GM19372 (cell line): ENCODE measurements at regions not wholly inside any gene's neighbourhood (a gene's known extent, or its start where the extent isn't known, plus 50 kb on each side); places are given as distances from the start of the nearest gene placed in this dataset.

Experiments used
- ATAC-seq: cut with Tn5 transposase; IDR thresholded peaks from one replicate; pipeline ENCODE4 v1.9.1; 2021; ENCODE audit warnings: mild to moderate bottlenecking, low read depth, moderate library complexity; ENCODE audit not compliant: unreplicated experiment

DNA sequence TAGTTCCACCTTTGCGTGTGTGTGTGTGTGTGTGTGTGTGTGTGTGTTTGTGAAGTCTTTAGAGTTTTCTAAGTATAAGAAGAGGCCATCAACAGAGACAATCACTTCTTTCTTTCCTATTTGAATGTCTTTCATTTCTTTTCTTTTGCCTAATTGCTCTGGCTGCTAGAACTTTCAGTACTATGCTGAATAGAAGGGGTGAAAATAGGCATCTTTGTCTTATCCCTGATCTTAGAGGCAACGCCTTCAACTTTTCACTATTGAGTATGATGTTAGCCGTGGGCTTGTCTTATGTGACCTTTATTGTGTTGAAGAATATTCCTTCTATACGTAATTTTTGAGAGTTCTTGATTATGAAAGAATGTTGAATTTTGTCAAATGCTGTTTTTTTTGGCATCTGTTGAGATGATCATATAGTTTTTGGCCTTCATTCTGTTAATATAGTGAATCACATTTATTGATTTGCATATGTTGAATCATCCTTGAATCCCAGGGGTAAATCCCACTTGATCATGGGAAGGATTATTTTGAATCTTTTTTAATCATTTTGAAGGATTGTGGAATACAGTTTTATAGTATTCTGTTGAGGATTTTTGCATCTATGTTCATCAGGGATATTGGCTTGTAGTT is 134.8 kb upstream of the CD180 start:
- no peak for ATAC-seq

DNA sequence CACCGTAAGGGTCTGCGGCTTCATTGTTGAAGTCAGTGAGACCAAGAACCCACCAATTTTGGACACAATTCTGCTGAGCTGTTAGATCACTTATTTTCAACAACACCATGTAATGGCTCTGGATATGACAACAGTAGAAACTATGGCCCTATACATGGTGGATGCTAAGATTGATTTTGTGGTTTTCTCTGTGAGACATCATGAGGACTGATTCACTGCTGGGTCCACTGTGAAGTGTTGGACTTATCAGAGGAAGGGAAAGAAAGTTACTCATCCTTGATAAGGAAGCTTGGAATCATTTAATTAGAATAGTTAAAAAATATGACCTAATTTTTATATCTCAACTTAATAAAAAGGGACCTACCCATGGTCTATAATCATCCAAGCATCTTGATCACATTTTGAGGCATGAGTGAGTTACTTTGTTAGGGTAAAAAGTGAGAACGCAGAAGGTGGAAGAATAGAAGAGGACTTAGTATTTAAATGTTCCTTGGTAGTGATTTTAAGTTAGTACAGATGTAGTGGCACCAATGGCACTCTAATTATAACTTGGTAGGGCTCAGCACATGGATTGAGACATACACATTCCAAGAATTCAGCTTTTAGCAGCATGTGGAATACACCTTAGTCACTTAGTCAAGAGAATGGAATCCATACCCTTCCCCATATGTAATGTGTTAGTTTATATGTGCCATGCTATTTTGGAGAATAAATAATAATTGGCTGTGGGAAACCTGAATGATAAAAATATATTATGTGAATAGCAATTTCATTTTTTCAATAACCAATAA is 123.5 kb upstream of the CD180 start:
- ATAC-seq: no peak

DNA sequence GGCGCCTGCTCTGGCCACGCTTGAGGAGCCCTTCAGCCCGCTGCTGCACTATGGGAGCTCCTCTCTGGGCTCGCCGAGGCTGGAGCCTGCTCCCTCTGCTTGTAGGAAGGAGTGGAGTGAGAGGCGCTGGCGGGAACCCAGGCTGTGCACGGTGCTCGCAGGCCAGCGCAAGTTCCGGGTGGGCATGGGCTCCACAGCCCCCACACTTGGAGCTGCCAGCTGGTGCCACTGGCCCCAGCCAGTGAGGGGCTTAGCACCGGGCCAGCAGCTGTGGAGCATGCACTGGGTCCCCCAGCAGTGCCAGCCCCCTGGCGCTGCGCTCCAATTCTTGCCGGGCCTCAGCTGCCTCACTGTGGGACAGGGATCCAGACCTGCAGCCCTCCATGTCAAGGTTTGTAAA is 122.1 kb upstream of the CD180 start:
- ATAC-seq: no peak

DNA sequence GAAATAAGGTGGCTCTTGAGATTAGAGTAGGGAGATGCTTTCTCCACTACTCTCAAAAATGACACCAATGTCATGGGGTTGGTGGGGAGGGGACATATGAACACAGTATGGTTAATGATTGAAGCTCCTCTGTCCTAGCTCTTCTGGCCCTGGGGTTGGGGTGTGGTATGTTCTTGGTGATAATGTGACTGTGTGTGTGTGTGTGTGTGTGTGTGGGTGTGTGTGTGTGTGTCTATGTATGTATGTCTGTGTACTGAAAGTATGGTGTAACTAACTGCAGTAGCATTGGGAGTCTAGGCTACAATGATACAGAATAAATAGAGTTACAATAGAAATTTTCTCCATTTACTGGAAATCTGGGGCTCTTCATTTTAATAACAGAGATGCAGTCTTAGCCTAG is 121.0 kb upstream of the CD180 start:
- ATAC-seq: no peak

DNA sequence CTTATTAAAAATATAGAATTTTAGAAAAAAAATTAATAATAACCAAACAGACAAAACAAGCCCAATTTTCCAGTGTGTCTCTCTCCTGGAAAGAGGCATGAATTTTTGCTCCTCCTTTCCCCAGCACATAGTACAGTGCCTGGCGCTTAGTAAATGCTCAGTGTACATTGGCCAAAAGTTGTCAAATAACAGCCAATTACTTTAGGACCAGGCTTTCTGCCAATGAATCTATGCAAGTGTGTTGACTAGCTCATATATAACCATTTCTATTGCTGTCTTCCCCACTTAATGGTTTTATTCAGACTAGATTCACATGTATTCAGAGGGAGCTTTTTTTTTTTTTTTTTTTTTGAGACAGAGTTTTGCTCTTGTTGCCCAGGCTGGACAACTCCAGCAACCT is 120.1 kb upstream of the CD180 start:
- ATAC-seq: no peak

DNA sequence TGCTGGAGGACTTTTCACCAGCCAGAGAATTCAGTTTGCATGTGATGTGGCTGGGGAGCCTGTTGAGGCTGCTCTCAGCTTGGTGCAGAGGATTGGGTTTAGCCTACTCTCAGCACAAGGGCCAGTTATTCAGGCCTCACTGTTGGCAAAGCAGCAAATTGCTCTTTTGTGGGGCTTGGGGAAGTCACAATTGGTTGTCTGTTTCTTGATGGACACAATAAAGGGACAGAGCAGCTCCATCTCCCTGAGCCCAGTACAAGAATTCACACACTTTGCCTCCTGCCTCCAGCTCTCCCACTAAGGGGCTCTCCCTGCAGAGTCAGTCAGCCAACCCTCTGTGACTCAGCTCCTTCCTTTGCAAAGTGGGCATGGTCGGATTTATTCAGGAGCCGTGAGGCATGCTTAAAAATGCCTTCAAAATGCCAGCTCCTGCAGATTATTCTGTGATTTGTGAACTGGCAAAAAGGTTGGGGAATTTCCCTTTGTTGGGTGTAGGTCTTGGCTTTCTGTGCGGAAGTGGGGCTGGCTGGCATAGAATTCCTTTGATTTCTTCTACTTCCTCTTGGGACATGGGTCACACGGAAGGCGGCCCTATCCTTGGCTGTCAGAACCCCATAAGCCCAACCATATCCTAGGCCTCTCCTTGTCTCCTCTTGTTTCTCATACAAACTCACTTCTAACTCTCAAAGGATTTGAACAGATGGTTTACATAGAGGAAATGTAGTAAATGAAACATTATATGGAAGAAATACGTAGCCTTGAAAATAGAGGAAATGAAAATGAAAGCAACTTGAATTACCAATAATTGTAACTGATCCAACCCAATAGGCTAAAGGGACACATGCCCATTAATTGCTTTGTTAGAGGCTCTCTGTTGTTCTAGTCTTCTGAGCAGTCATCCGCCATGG is 118.7 kb upstream of the CD180 start:
- no peak for ATAC-seq

DNA sequence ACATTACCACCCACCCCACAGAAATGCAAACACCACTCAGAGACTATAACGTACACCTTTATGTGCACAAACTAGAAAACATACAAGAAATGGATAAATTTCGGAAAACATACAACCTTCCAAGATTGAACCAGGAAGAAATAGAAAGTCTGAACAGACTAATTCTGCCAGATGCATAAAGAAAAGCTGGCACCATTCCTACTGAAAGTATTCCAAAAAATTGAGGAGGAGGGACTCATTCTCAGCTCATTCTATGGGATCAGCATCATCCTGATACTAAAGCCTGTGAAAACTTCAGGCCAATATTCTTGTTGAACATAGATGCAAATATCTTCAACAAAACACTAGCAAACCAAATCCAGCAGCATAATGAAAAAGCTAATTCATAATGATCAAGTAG is 115.1 kb upstream of the CD180 start:
- ATAC-seq: no peak

DNA sequence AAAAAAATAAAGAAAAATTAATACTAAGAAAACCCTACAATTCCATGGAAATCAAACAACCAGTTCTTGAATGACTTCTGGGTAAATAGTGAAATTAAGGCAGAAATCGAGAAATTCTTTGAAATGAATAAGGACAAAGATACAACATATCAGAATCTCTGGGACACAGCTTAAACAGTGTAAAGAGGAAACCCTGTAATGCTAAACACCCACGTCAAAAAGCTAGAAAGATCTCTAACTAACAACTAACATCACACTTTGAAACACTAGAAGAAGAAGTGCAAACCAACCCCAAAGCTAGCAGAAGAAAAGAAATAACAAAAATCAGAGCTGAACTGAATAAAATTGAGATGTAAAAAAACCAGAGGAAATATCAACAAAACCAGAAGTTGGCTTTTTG is 114.6 kb upstream of the CD180 start:
- no peak for ATAC-seq

DNA sequence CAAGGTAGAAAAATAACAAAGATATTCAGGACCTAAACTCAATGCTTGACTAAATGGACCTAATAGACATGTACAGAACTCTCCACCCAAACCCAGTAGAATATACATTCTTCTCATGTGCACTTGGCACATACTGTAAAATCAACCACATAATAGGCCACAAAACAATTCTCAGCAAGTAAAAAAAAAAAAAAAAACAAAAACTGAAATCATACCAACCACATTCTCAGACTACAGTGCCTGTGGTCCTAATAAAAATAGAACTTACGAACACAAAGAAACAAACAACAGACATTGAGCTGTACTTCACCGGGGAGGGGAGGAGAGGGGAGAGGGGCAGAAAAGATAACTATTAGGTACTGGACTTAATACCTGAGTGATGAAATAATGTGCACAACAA is 114.1 kb upstream of the CD180 start:
- no peak for ATAC-seq

DNA sequence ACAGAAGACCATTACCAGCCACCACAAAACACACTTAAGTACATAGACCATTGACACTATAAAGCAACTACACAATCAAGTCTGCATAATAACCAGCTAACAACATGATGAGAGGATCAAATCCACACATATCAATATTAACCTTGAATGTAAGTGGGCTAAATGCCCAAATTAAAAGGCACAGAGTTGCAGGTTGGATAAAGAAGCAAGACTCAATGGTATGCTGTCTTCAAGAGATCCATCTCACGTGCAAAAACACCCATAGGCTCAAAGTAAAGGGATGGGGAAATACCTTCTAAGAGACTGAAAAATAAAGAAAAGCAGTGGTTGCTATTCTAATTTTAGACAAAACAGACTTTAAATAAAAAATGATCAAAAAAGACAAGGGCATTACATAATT is 113.6 kb upstream of the CD180 start:
- ATAC-seq: no peak

DNA sequence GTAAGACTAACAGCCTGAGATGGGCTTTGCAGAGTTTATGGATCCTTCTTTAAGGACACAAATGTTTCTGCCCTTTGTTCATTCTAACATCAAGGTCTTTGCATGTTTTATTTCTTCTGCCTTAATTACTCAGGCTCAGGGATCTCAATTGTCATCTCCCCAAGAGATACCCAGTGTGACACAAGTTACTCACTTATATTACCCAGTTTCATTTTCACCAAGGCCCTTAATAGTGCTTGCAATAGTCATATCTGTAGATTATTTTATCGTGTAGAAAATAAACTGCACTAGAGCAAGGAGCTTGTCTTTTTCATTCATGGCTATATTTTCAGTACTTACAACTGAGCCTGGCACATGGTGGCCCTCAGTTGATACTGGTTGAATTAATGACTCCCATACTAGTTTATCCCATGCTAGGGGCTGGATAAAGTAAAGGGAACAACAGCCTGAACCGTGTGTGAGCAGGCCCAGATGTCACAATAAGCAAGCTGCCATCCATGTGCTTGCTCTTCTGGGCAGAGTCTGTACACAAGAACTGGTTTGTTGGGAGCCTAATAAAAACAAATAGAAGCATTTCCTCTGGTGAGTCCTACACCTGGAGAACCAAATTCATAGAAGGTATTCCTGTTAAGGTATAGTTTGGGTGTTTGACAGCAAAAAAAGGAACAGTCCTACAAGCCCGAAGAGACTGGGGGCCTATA is 112.5 kb upstream of the CD180 start:
- no peak for ATAC-seq

DNA sequence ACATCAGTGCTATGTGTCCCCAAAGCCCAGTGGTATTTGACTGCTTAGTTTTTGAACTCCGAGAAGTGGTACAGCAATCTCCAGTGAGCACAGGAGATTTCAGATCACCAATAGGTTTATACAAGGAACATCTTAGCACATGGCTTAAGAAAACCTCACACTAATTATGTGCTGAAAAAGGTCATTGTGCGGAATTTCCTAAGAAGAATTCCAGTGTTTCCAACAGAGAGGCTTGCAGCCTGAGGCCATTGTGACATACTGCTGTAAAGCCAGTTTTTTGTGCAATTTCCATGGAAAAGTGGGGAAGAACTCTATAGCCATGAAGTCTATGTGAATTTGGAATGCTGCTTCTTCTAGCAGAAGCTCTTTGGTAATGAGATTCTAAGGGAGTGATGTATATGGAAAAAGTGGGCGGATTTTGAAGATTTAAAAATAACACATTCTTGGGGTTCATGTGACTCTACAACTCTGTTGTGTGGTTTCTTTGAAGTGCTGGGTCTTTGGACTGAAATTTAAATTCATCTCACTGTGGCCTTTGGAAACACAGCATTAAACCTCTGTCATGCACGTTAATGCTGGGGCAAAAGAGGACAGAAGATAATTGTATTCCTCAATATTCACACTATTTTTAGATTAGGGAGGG is 110.5 kb upstream of the CD180 start:
- no peak for ATAC-seq

DNA sequence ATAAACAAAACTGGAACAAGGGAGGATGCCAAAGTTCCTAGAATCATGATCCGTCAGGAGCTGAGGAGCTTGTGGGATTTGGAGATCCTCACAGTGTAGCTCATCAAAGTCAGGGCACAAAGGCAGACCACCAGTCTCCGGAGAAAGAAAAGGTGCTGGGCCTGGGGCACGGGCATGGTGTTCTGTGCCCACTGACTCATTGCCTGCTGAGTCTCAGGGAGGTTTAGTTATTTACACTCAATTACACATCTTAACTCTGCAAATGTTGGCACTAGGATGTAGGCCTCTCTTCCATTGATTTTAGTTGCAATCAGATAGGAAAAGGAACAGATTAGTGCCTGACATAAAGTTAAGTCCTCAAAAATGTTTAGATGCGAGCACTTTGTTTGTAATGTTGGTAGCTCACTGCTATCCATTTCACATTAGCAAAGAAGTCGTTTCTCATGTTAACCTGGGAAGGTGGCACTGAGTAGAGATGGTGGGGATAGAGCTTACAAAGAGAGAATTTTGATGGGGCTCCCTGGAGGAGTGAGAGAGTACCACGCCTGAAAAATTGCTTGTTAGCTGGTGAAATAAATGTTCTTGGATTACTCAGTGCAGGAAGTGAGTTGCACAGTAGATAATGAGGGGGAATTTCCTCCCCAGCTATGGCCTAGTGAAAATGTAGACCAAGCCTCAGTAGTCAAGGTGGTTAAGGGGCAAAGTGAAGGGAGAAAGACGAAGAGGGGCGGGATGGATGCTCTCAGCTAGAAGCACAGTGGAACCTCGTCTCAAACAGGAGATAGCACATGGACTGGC is 109.5 kb upstream of the CD180 start:
- ATAC-seq: no peak

DNA sequence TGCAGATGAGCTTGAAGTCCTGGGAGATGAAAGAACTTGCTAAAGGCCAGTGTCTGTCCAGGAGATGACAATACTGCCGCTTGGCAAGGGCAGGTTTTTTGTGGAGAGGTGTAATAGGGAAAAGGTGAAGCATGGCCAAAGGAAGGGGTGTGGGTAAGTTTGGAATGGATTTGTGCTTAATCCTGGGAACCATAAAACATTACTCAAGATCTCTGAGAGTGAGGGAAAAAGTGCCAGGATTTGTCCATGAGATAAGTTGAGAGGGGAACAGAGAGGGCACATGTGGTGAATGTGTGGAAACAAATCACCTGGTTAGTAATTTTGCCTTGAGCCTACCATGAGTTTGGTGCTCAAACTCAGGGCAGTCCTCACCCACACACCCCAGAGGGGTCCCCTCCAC is 108.8 kb upstream of the CD180 start:
- ATAC-seq: no peak

DNA sequence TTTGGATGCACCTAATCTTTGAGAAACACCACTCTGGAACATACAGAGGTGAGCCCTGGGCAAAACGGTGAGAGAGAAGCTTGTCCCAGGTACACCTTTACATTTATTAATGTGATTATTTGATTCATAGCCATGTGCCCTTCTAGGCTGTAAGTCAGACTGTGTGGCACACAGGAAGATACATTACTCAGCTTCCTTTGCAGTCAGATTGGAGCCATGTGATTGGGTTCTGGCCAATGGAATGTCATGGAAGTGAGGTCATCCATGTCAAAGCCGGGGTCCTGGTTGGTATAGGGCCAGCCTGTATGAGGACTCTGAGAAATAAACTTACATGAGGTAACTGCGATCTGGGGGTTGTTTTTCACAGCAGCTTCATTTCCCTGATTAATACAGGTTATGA is 106.8 kb upstream of the CD180 start:
- ATAC-seq: no peak

DNA sequence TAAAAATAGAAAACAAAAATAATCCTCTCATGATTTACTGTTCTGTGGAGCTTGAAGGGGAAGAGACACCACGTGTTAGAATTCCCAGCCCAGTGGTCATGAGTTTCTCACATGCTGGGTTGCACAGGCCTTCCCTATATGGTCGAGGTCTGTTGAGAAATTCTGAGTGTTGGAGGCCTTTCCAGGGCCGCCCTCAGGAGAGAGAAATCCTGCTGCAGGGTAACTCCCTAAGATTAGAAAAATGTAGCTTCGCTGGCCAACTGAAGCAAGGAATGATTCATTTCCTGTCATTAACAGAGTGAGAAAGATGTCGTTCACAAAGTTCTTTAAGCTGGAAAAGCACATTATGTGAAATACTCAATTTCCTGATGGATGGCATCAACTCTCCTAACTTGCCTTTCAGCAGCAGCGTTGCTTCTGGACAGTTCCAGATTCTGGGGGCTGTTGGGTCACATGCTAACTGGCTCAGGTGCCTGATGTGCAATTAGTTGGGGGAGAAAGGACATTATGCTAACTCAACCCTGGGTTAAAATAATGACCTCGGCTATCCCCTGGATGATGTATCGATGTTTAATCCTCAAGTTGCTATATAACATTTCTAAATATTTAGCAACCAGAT is 104.8 kb upstream of the CD180 start:
- no peak for ATAC-seq

DNA sequence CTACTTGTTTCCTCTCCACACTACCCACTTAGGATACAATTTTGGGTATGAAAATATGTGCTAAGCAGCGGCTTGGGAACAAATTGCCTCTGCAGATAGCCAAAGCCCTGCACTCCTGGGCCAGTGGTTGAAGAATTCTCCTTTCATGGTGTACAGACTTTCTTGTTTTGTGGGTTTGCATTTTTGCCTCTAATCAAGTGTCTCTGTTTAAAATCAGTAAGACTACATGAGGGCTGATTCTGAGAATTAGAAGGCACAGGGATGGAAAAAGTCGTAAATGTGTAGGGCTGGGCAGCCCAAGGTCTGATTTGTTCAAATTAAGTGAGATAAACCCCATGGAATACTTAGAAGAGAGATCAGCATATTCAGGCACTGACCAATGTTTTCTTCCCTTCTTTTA is 103.7 kb upstream of the CD180 start:
- no peak for ATAC-seq

DNA sequence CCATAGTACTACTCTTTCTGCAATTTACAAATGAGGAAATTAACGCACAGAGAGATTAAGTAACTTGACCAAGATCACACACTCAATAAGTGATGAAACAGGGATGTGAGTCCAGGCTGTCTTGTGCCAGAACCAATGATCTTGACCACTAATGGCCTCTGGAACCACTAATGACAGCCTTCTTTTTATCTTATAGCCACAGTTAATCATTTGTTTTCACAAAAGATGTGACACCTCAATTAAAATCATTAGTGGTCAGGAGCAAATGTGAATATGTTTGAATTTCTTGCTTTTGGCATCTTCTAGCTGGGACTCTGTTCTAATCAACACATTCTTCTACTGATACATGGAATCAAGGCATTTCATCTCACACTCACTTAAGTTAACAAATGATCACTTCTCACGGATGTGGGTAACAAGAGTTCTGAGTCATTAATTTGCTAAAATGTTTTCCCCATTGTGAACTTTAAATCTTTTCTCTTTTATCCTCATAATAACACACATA is 102.7 kb upstream of the CD180 start:
- ATAC-seq: no peak
